SU-DHL-6 (cell line): ENCODE measurements at regions not wholly inside any gene's neighbourhood (a gene's known extent, or its start where the extent isn't known, plus 50 kb on each side); places are given as distances from the start of the nearest gene placed in this dataset.

ENCODE experiments used
- CTCF ChIP-seq: fragments of 200-600 bp; sonication (generic); IDR thresholded peaks from one replicate; pipeline ENCODE4 v1.5.1; 2017; ENCODE audit warnings: antibody characterized with exemption, mild to moderate bottlenecking, low read length, moderate library complexity; ENCODE audit not compliant: insufficient read depth, poor library complexity, severe bottlenecking
- EZH2phosphoT487 ChIP-seq: fragments of 200-600 bp; sonication (generic), shearing (Covaris generic); conservative IDR thresholded peaks from 2 replicates; pipeline ENCODE4 v1.6.1; 2018; ENCODE audit warnings: mild to moderate bottlenecking, antibody characterized with exemption, low read length, moderate library complexity, mixed read lengths

GRCh38 chr1:193971595-193971994 is 785.2 kb upstream of the B3GALT2 start:
- no peak for TF ChIP-seq CTCF
- TF ChIP-seq EZH2phosphoT487 = no peak
